ENCODE measurements at regions not wholly inside any gene's neighbourhood (a gene's known extent, or its start where the extent isn't known, plus 50 kb on each side); places are given as distances from the start of the nearest gene placed in this dataset.
"Not testable (repeated sequence)": the region's sequence is repeated elsewhere in the genome, so short reads cannot be mapped to it uniquely, and the experiment has no call there.

GRCh38 chr4:38534344-38535045 is 129.5 kb upstream of the KLF3 start:
- TF ChIP-seq CTCF (IDR thresholded peaks at IDR 0.05; ENCODE audit: low read depth, low read length, missing control alignments): no peak
- H3K4me3 ChIP-seq (replicated peaks; ENCODE audit: low read depth, low read length): no peak overlapping the region
- DNase-seq (ENCODE audit: extremely low read depth, low read depth): no peak

- DNase-seq (ENCODE audit: extremely low read depth, low read depth); H3K4me3 ChIP-seq (replicated peaks; ENCODE audit: low read depth, low read length): not testable (repeated sequence)
These were observed 128.9 kb upstream of the KLF3 start for GRCh38 chr4:38535071-38535470.

GRCh38 chr4:38535717-38536116 is 128.3 kb upstream of the KLF3 start:
- H3K4me3 ChIP-seq (replicated peaks; ENCODE audit: low read depth, low read length): no peak overlapping the region
- no peak for TF ChIP-seq CTCF (IDR thresholded peaks at IDR 0.05; ENCODE audit: low read depth, low read length, missing control alignments)
- DNase-seq (ENCODE audit: extremely low read depth, low read depth): no peak

- no peak for TF ChIP-seq CTCF (IDR thresholded peaks at IDR 0.05; ENCODE audit: low read depth, low read length, missing control alignments)
- no peak overlapping the region for H3K4me3 ChIP-seq (replicated peaks; ENCODE audit: low read depth, low read length)
- DNase-seq (ENCODE audit: extremely low read depth, low read depth): no peak
These were observed 127.3 kb upstream of the KLF3 start for GRCh38 chr4:38536716-38537115.

- no peak overlapping the region for H3K4me3 ChIP-seq (replicated peaks; ENCODE audit: low read depth, low read length)
- TF ChIP-seq CTCF (IDR thresholded peaks at IDR 0.05; ENCODE audit: low read depth, low read length, missing control alignments): no peak
- no peak for DNase-seq (ENCODE audit: extremely low read depth, low read depth)
These were observed 126.3 kb upstream of the KLF3 start for GRCh38 chr4:38537666-38538065.

- no peak for TF ChIP-seq CTCF (IDR thresholded peaks at IDR 0.05; ENCODE audit: low read depth, low read length, missing control alignments)
- H3K4me3 ChIP-seq (replicated peaks; ENCODE audit: low read depth, low read length): no peak overlapping the region
- no peak for DNase-seq (ENCODE audit: extremely low read depth, low read depth)
These were observed 125.5 kb upstream of the KLF3 start for GRCh38 chr4:38538517-38538916.

GRCh38 chr4:38539501-38539900 is 124.5 kb upstream of the KLF3 start:
- DNase-seq (ENCODE audit: extremely low read depth, low read depth): no peak
- no peak overlapping the region for H3K4me3 ChIP-seq (replicated peaks; ENCODE audit: low read depth, low read length)
- no peak for TF ChIP-seq CTCF (IDR thresholded peaks at IDR 0.05; ENCODE audit: low read depth, low read length, missing control alignments)

Measured in HFF-Myc (cell line).